Limb (tissue), 2 donors: ENCODE measurements at regions not wholly inside any gene's neighbourhood (a gene's known extent, or its start where the extent isn't known, plus 50 kb on each side); places are given as distances from the start of the nearest gene placed in this dataset.

Experiments used
- DNase-seq, 2 donors: peaks; one replicate each; pipeline ENCODE4 v3.0.0-alpha.2; 2016; ENCODE audit errors: extremely low spot score in 2 of 2

DNA sequence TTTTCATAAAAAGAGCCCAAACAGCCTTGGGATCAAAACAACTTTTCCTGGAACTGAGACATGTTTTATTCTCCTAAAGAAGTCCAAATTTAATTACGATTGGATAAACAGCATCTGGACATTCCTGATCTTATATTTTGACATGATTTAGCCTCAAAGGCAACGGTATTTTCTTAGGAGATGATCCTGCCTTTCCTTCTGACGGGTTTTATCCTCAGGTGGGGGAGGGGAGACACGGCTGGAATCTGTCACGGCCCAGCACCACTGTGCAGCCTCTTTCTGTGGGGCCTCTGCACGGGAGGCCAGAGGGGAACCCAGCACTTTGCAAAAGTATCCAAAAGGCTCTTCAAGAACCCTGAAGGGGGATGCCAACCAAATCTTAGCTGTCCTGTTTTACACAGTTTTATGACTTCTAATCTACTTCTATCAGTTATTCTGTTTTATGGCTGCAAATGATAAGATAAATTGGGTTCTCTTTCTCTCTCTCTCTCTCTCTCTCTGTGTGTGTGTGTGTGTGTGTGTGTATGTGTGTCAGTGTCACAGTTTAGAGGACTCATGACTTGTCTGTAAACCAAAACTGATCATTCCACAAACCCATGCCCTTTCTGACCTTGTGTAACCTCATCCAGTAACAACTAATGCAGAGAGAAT lies 321.1 kb upstream of the NPVF start:
- DNase-seq: no peak

- no peak for DNase-seq
Measured at GRCh38 chr7:25550149-25550548, 321.9 kb upstream of the NPVF start.

GRCh38 chr7:25552998-25553397 lies 324.7 kb upstream of the NPVF start:
- no peak for DNase-seq

- DNase-seq: no peak
Measured at GRCh38 chr7:25553580-25554291, 325.4 kb upstream of the NPVF start.

DNA sequence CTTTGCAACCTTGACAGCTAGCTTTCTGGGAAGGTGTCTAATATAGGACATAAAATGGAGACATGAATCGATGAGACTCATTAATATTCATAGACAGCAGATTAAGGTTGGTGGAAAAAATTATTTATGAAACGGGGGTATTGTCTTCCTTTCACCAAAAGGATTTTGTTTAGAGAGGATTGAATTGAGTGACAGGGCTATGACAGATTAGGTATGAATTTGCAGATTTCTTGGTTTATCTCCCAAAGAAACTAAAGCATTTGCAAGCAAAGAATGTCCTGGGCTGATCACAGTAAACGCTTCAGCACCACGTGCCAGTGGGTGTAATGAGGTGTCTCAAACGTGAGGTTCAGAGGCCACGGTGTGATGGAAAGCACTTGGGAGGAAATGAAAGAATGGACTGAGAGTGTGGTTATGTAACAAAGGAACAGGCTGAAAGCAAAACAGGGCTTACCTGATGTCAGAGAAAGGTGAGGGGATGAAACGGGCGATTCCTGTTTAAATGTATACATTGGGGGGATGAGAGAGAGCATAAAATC lies 329.2 kb upstream of the NPVF start:
- DNase-seq: no peak

DNA sequence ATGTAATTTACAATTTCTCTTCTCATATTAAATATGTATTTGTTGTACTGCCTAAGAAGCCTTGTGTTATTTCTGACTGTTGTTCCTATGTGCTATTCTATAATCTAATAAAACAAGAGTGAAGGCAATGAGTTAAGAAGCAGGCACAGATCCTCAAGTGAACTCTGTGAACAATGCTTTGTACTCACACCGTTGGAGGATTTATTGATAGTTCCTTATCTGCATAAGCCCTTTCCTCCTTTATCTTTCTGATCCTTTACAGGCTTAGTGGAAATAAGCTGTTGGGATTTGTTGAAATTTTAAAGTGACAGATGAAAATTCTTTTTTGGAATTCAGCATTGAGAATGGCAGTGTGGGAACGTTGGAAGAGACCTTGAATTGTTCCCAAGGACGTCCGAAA lies 329.6 kb upstream of the NPVF start:
- DNase-seq: no peak

GRCh38 chr7:25558605-25559004 lies 330.3 kb upstream of the NPVF start:
- no peak for DNase-seq

GRCh38 chr7:25559581-25560367 lies 331.5 kb upstream of the NPVF start:
- DNase-seq: no peak

- no peak for DNase-seq
Measured at GRCh38 chr7:25562673-25563182, 334.4 kb upstream of the NPVF start.

GRCh38 chr7:25565002-25565401 lies 336.7 kb upstream of the NPVF start:
- DNase-seq: no peak

DNA sequence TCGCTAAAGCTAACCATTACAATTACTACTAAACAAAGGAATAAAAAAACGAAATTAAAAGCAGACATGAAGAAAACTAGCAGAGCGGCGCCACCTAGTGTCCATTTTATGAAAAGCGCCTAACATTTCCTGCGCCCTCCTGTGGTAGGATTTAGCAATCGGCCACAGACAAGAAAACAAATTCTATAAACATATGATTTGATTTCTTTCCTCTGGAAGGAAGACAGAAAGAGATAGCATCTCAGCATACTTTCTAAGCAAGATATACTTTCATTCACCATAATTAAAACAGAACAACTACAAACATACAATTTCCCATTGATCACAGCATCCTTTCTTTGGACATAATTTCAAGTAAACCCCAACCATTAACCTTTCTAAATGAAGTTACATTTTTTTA lies 337.7 kb upstream of the NPVF start:
- DNase-seq: peak; percentile 80 to 86

DNA sequence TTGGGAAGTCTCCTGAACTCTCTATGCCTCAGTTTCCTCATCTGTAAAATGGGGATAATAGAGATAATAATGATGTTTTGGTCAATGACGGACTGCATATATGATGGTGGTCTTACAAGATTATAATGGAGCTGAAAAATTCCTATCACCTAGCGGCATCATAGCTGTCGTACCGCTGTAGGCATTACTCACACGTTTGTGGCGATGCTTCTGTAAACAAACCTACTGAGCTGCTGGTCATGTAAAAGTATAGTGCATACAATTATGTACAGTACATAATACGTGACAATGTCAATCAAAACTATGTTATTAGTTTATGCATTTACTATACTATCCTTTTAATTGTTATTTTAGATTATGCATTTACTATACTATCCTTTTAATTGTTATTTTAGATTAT lies 339.1 kb upstream of the NPVF start:
- DNase-seq: no peak

- DNase-seq: no peak
Measured at GRCh38 chr7:25569765-25570164, 341.5 kb upstream of the NPVF start.

- DNase-seq: no peak
Measured at GRCh38 chr7:25572423-25572822, 344.1 kb upstream of the NPVF start.

DNA sequence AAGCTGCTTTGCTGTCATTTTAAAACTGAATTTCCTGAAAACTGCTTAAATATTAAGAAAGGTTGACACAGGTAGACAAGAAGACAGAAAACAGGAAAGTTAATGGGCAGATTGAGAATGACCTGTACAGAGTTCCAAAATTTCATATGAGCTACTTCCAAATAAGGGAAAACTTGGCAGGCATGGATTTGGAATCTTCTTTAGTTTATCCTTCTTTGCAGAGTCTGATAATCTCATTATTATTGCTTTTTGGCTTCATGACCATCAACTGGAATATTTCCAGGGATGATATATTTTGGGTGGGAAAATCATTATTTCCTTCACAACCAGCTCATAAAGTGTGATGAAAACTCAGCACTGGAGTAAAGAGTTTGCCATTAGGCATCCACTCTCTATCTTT lies 346.5 kb upstream of the NPVF start:
- DNase-seq: peak in 1 of 2 donors; percentile 30

- no peak for DNase-seq
Measured at GRCh38 chr7:25575634-25576033, 347.3 kb upstream of the NPVF start.

DNA sequence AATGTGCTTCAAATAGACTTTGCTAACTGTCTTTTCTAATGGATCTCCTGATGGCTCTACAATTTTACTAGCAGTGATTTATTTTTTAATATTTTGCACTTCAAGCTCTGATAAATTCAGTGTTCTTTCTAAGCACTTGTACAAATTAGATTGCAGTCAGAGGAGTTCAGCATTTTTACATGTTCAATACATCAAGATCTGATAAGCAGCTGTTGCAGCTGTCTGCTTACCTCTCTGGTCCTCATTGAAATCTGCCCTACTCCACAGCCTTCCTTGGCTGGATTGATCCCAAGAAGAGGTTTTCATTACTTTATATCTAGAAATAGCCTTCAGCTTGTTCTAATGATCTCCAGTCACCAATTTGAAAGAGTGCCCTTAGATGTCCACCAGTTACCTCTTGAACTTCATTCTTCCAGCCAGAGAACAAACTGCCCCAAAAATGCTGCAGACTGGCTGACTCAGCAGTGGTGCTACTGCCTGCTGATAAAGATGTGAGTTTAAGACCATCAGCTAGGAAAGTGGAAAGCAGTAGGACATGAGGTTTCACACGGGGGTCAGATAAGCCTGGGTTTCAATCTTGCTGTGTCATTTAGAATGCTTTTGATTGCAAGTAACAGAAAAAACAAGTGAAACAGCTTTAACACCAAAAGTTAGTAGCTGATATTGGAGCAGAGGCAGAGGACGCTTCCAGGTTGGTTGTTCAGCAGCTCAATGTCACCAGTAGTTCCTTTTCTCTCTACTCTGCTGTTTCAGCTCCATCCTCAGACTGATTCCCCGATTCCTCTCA lies 350.9 kb upstream of the NPVF start:
- DNase-seq: no peak

DNA sequence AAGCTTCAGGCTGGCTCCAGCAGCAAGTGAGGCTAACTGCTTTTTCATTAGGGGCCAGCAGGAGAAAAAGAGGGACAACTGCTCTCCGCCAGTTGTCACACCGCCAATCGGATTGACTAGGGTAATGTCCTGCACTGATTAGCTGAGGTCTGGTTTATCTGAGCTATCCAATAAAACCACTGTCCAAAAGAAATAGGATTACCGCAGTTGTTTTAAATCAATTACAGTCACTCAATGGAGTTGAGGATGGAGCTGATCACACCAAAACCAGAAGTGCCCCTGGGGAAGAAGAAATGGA lies 351.4 kb upstream of the NPVF start:
- DNase-seq: no peak

DNA sequence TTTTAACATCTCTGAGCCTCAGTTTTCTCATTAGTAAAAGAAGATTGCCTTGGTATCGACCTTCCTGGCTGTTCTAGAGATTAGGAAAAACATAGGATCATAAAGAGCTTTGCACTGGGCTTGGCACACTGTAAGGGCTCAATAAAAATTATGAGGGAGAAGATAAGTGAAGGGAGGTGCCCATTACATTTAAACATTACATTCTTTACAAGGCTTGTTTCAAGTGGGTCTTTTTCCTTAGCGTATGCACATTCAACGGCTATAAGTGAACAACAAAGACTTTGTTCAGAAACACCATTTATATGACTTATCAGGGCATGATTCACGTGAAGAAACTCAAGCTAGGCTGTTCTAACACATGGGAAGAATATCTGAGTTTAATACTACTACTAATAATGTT lies 351.9 kb upstream of the NPVF start:
- no peak for DNase-seq

- no peak for DNase-seq
Measured at GRCh38 chr7:25583621-25584020, 355.3 kb upstream of the NPVF start.

- no peak for DNase-seq
Measured at GRCh38 chr7:25584112-25584938, 356.0 kb upstream of the NPVF start.
